Neural cell (in vitro differentiated cells): ENCODE measurements at regions not wholly inside any gene's neighbourhood (a gene's known extent, or its start where the extent isn't known, plus 50 kb on each side); places are given as distances from the start of the nearest gene placed in this dataset.

Experiments used
- H2AFZ ChIP-seq: fragments of 200-600, 300-800 bp; sonication (generic), shearing (Covaris generic); 2 replicates; pipeline ENCODE4 v1.6.0; 2014; ENCODE audit warnings: low read depth, mild to moderate bottlenecking, antibody characterized with exemption, low read length, moderate library complexity
- H3F3A ChIP-seq: fragments of 200-600 bp; shearing (Covaris generic); 2 replicates; pipeline ENCODE4 v1.6.1; 2016; ENCODE audit warnings: mild to moderate bottlenecking, moderate library complexity, mixed read lengths, antibody characterized with exemption, low read length; ENCODE audit not compliant: insufficient read depth, poor library complexity, severe bottlenecking
- H3K27ac ChIP-seq: fragments of 200-600, 300-800 bp; sonication (generic), shearing (Covaris generic); 2 replicates; pipeline ENCODE4 v1.5.1; 2014; ENCODE audit warnings: mild to moderate bottlenecking, low read length, moderate library complexity
- H3K27me3 ChIP-seq: fragments of 300-800, 200-600 bp; sonication (generic), shearing (Covaris generic); 2 replicates; pipeline ENCODE4 v1.6.0; 2014; ENCODE audit warnings: mild to moderate bottlenecking, low read depth, low read length, moderate library complexity; ENCODE audit not compliant: insufficient read depth
- H3K36me3 ChIP-seq: fragments of 300-800, 200-600 bp; sonication (generic), shearing (Covaris generic); 2 replicates; pipeline ENCODE4 v1.5.1; 2014; ENCODE audit warnings: mild to moderate bottlenecking, antibody characterized with exemption, low read length, moderate library complexity; ENCODE audit not compliant: insufficient read depth
- H3K4me2 ChIP-seq: fragments of 300-800, 200-600 bp; sonication (generic), shearing (Covaris generic); 2 replicates; pipeline ENCODE4 v1.6.0; 2014; ENCODE audit warnings: mild to moderate bottlenecking, low read length
- H3K4me3 ChIP-seq: fragments of 300-800, 200-600 bp; sonication (generic), shearing (Covaris generic); 2 replicates; pipeline ENCODE4 v1.5.1; 2014; ENCODE audit warnings: mild to moderate bottlenecking, low read length, moderate library complexity
- H3K79me2 ChIP-seq: fragments of 200-600 bp; shearing (Covaris generic); replicated peaks from 2 replicates; pipeline ENCODE4 v1.6.0; 2014; ENCODE audit warnings: mild to moderate bottlenecking, low read length, moderate library complexity; ENCODE audit not compliant: insufficient read depth
- H3K9ac ChIP-seq: fragments of 300-800, 200-600 bp; sonication (generic), shearing (Covaris generic); 2 replicates; pipeline ENCODE4 v1.6.1; 2016; ENCODE audit warnings: mild to moderate bottlenecking, low read length, mixed read lengths
- H3K9me2 ChIP-seq: fragments of 200-600 bp; shearing (Covaris generic); 2 replicates; pipeline ENCODE4 v1.6.1; 2016; ENCODE audit warnings: mild to moderate bottlenecking, low read length, mixed read lengths; ENCODE audit not compliant: insufficient read depth
- H3K9me3 ChIP-seq: fragments of 200-600, 300-800 bp; sonication (generic), shearing (Covaris generic); 2 replicates; pipeline ENCODE4 v1.6.1; 2016; ENCODE audit warnings: mild to moderate bottlenecking, mixed run types, low read length, moderate library complexity, mixed read lengths
- H4K20me1 ChIP-seq: fragments of 200-600 bp; shearing (Covaris generic); 2 replicates; pipeline ENCODE4 v1.6.1; 2016; ENCODE audit warnings: mild to moderate bottlenecking, mixed run types; ENCODE audit not compliant: insufficient read depth
- EP300 ChIP-seq: fragments of 450-650 bp; conservative IDR thresholded peaks from 2 replicates; pipeline ENCODE4 v1.6.1; 2014; ENCODE audit warnings: antibody characterized with exemption, mild to moderate bottlenecking, moderate library complexity; ENCODE audit not compliant: poor library complexity, severe bottlenecking
- EZH2 ChIP-seq: fragments of 200-600, 300-800 bp; shearing (Covaris generic), sonication (generic); IDR thresholded peaks from 2 replicates; pipeline ENCODE4 v1.6.1; 2014; ENCODE audit warnings: antibody characterized with exemption, low read length, borderline replicate concordance, mild to moderate bottlenecking; ENCODE audit not compliant: insufficient read depth, poor library complexity, severe bottlenecking
- MXI1 ChIP-seq: fragments of 450-650 bp; conservative IDR thresholded peaks from 2 replicates; pipeline ENCODE4 v1.6.1; 2014; ENCODE audit warnings: antibody characterized with exemption, mild to moderate bottlenecking; ENCODE audit not compliant: poor library complexity, severe bottlenecking
- POLR2AphosphoS5 ChIP-seq: IDR thresholded peaks from 2 replicates; pipeline ENCODE4 v1.6.1; 2012
- RAD21 ChIP-seq: fragments of 450-650 bp; conservative IDR thresholded peaks from 2 replicates; pipeline ENCODE4 v1.6.1; 2014; ENCODE audit warnings: antibody characterized with exemption, mild to moderate bottlenecking, moderate library complexity
- SMC3 ChIP-seq: fragments of 450-650 bp; conservative IDR thresholded peaks from 2 replicates; pipeline ENCODE4 v1.6.1; 2014; ENCODE audit warnings: antibody characterized with exemption, mild to moderate bottlenecking, moderate library complexity; ENCODE audit not compliant: poor library complexity
- TAF1 ChIP-seq: IDR thresholded peaks from 2 replicates; pipeline ENCODE4 v1.6.1; 2012; ENCODE audit warnings: low read depth
- TF ChIP-seq, protein P1 (sequence below): fragments of 450-650 bp; IDR thresholded peaks from 2 replicates; pipeline ENCODE4 v1.5.1; 2014; ENCODE audit warnings: antibody characterized with exemption, mild to moderate bottlenecking, moderate library complexity; ENCODE audit not compliant: poor library complexity, severe bottlenecking
- TF ChIP-seq, protein P2 (sequence below): IDR thresholded peaks from 2 replicates; pipeline ENCODE4 v1.6.1; 2012; ENCODE audit warnings: borderline replicate concordance

DNA sequence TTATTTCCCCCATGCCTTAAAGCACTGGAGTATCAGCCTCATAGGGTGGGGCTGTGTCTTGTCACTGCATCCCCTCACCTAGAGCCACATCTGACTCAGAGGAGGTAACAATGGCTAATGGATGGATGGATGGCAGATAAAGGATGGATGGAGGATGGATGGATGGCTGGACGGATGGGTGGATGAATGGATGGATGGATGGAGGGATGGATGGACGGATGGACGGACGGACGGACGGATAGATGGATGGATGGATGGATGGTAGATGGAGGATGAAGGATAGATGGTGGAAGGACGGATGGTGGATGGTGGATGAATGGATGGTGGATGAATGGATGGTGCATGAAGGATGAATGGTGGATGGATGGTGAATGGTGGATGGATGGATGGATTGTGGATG lies 77.2 kb downstream of the PDGFA start:
- no peak overlapping the region for H3K4me2 ChIP-seq
- H3K36me3 ChIP-seq, result no peaks in the 10 kb centered on the region
- no peaks in the 10 kb centered on the region for H4K20me1 ChIP-seq
- no peaks in the 10 kb centered on the region for H3K9me3 ChIP-seq
- no peak overlapping the region for H2AFZ ChIP-seq
- H3K27me3 ChIP-seq, result no peaks in the 10 kb centered on the region
- H3K79me2 ChIP-seq, result no peaks in the 10 kb centered on the region
- no peak overlapping the region for H3K4me3 ChIP-seq
- H3K9ac ChIP-seq, result no peak overlapping the region
- no peaks in the 10 kb centered on the region for H3F3A ChIP-seq
- TF ChIP-seq SMC3 (no peak), MXI1 (no peak), EZH2 (no peak), EP300 (no peak), POLR2AphosphoS5 (no peak), RAD21 (no peak), TAF1 (no peak)
- TF ChIP-seq, protein P1, sequence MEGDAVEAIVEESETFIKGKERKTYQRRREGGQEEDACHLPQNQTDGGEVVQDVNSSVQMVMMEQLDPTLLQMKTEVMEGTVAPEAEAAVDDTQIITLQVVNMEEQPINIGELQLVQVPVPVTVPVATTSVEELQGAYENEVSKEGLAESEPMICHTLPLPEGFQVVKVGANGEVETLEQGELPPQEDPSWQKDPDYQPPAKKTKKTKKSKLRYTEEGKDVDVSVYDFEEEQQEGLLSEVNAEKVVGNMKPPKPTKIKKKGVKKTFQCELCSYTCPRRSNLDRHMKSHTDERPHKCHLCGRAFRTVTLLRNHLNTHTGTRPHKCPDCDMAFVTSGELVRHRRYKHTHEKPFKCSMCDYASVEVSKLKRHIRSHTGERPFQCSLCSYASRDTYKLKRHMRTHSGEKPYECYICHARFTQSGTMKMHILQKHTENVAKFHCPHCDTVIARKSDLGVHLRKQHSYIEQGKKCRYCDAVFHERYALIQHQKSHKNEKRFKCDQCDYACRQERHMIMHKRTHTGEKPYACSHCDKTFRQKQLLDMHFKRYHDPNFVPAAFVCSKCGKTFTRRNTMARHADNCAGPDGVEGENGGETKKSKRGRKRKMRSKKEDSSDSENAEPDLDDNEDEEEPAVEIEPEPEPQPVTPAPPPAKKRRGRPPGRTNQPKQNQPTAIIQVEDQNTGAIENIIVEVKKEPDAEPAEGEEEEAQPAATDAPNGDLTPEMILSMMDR, result no peak
- TF ChIP-seq, protein P2, sequence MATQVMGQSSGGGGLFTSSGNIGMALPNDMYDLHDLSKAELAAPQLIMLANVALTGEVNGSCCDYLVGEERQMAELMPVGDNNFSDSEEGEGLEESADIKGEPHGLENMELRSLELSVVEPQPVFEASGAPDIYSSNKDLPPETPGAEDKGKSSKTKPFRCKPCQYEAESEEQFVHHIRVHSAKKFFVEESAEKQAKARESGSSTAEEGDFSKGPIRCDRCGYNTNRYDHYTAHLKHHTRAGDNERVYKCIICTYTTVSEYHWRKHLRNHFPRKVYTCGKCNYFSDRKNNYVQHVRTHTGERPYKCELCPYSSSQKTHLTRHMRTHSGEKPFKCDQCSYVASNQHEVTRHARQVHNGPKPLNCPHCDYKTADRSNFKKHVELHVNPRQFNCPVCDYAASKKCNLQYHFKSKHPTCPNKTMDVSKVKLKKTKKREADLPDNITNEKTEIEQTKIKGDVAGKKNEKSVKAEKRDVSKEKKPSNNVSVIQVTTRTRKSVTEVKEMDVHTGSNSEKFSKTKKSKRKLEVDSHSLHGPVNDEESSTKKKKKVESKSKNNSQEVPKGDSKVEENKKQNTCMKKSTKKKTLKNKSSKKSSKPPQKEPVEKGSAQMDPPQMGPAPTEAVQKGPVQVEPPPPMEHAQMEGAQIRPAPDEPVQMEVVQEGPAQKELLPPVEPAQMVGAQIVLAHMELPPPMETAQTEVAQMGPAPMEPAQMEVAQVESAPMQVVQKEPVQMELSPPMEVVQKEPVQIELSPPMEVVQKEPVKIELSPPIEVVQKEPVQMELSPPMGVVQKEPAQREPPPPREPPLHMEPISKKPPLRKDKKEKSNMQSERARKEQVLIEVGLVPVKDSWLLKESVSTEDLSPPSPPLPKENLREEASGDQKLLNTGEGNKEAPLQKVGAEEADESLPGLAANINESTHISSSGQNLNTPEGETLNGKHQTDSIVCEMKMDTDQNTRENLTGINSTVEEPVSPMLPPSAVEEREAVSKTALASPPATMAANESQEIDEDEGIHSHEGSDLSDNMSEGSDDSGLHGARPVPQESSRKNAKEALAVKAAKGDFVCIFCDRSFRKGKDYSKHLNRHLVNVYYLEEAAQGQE, result no peak
- no peak overlapping the region for H3K27ac ChIP-seq
- no peaks in the 10 kb centered on the region for H3K9me2 ChIP-seq

DNA sequence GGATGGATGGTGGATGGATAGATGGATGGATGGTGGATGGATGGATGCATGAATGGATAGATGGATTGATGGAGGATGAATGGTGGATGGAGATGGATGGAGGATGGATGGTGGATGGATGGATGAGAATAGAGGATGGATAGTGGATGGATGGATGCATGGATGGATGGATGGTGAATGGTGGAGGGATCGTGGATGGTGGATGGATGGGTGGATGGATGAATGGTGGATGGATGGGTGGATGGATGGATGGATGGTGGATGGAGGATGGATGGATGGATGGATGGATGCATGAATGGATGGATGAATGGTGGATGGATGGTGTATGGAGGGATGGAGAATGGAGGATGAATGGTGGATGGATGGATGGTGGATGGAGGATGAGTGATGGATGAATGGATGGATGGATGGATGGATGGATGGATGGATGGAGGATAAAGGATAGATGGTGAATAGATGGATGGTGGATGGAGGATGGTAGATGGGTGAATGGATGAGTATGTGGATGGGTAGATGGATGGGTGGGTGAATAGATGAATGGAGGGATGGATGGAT lies 76.3 kb downstream of the PDGFA start:
- TF ChIP-seq SMC3, result no peak
- no peak for TF ChIP-seq TAF1
- TF ChIP-seq POLR2AphosphoS5, result no peak
- TF ChIP-seq MXI1, result no peak
- TF ChIP-seq EP300, result no peak
- TF ChIP-seq, protein P1, result no peak
- no peak for TF ChIP-seq EZH2
- no peak for TF ChIP-seq RAD21
- TF ChIP-seq, protein P2, result no peak
- Histone ChIP-seq H3K27me3 (no peaks in the 10 kb centered on the region), H3K4me3 (no peak overlapping the region), H4K20me1 (no peaks in the 10 kb centered on the region), H2AFZ (no peak overlapping the region), H3K4me2 (no peak overlapping the region), H3K9ac (no peak overlapping the region), H3K79me2 (no peaks in the 10 kb centered on the region), H3K27ac (no peak overlapping the region), H3K9me2 (no peaks in the 10 kb centered on the region), H3K36me3 (no peaks in the 10 kb centered on the region), H3F3A (no peaks in the 10 kb centered on the region), H3K9me3 (no peaks in the 10 kb centered on the region)
